ENCODE measurements at regions not wholly inside any gene's neighbourhood (a gene's known extent, or its start where the extent isn't known, plus 50 kb on each side); places are given as distances from the start of the nearest gene placed in this dataset.

DNA sequence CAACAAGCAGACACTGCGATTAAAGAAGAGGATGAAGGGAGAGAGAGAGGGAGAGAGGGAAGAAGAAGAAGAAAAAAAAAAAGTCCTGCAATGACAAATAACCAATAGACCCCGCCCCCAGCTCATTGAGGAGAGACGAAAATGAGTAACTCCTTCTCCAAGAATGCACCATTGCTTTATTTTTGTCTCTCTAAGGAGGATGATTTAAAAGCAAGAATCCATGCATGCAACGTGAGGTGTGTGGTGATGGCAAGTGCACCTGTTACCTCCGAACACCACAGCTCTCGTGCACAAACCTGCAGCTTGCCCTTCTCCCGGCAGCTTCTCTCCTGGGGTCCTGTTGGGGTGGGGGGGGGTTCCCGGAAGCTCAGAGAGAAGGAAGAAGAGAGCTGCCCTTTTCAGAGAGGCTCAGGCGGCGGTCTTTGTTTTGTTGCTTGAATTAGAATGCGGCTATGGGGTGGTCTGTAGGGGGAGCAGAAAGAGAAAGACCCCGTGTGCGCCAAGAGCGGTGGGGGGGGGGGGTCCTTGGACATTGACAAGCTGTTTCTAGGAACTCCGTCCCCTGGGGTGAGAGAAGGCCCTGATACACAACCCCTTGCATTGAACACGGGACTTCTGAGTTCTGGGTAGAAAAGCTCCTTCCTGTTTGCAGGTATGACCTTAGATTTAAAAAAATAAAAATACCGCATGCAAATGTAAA lies 100.7 kb downstream of the CRLF2 start:
- BruUV-seq (replicated peaks): no TSS peak
- Mint-ChIP-seq H3K27ac (ENCODE audit: low read depth, unreplicated experiment) (no peak overlapping the region), H3K4me3 (ENCODE audit: unreplicated experiment) (no peak overlapping the region), H3K9me3 (ENCODE audit: unreplicated experiment) (peaks cover 24% of the 10 kb centered on the region), H3K27me3 (ENCODE audit: insufficient read depth, unreplicated experiment) (no peaks in the 10 kb centered on the region), H3K36me3 (ENCODE audit: insufficient read depth, unreplicated experiment) (peaks cover 4% of the 10 kb centered on the region), H3K4me1 (ENCODE audit: insufficient read depth, unreplicated experiment) (no peaks in the 10 kb centered on the region)
- POLR2A ChIA-PET: no interaction called here
- intact Hi-C loops (cut with micrococcal nuclease): no loop called here
- CTCF ChIA-PET: no interaction called here
- no peak for TF ChIP-seq CTCF (IDR thresholded peaks at IDR 0.05; ENCODE audit: unreplicated experiment)
- no peak for DNase-seq (ENCODE audit: unreplicated experiment)

DNA sequence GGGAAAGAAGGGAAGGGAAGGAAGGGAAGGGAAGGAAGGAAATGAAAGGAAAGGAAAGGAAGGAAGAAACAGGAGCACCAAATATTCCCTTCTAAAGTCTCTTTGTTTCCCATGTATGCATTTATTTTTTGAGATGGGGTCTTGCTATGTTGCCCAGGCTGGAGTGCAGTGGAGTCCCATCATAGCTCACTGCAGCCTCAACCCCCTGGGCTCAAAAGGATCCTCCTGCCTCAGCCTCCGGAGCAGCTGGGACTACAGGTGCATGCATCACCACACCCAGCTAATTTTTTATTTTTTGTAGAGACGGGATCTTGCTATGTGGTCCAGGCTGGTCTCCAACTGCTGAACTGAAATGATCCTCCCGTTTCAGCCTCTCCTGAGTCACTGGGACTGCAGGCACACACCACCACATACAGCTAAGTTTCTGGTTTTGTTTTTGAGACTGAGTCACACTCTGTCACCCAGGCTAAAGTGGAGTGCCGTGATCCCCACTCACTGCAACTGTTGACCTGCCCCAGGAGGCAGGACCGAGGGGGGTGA lies 102.8 kb downstream of the CRLF2 start:
- no peak for TF ChIP-seq CTCF (IDR thresholded peaks at IDR 0.05; ENCODE audit: unreplicated experiment)
- ChIA-PET POLR2A (no interaction called here), CTCF (no interaction called here)
- H3K27ac Mint-ChIP-seq (ENCODE audit: low read depth, unreplicated experiment): no peak overlapping the region
- no peak for DNase-seq (ENCODE audit: unreplicated experiment)
- BruUV-seq (replicated peaks): no TSS peak
- no peak overlapping the region for H3K4me3 Mint-ChIP-seq (ENCODE audit: unreplicated experiment)
- H3K9me3 Mint-ChIP-seq (ENCODE audit: unreplicated experiment): peaks cover 29% of the 10 kb centered on the region
- intact Hi-C loops (cut with micrococcal nuclease): no loop called here
- H3K36me3 Mint-ChIP-seq (ENCODE audit: insufficient read depth, unreplicated experiment): peaks cover 4% of the 10 kb centered on the region
- no peaks in the 10 kb centered on the region for H3K4me1 Mint-ChIP-seq (ENCODE audit: insufficient read depth, unreplicated experiment)
- no peaks in the 10 kb centered on the region for H3K27me3 Mint-ChIP-seq (ENCODE audit: insufficient read depth, unreplicated experiment)

DNA sequence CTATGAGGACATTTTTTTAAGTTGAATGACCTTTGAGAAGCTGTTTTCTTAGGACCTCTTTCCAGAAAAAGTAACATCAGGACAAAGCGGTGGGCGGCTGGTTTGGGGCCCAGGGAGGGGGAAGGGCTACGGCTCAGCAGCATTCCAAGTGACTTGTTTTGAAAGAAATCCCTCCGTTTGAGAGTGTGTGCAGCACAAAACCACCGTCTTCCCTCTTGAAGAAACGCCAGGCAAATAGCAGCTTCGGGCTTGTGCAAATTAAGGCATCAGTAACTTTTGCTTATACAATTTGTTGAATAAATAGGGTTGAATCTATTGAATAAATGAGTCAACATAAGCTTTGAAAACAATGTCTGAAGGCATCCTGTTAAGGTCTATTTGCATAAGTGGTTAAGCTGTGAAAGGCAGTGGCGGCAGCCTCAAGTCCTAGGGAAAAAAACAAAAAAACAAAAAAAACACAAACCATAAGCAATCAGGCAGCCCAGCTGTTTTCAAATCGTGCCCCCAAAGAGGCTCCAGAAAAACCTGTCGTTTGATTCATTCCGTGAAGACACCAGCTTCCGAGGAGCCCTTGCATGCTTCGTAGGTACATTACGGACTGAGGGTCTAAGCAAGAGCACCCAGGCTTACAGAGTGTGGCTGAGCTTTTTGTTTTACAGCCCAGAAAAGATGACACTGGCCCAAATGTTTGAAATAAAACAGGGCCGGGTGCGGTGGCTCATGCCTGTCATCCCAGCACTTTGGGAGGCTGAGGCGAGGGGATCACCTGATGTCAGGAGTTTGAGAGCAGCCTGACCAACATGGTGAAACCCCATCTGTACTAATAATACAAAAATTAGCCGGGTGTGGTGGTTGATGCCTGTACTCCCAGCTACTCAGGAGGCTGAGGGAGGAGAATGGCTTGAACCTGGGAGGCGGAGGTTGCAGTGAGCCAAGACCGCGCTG lies 103.7 kb downstream of the CRLF2 start:
- ChIA-PET POLR2A (no interaction called here), CTCF (no interaction called here)
- H3K36me3 Mint-ChIP-seq (ENCODE audit: insufficient read depth, unreplicated experiment): peaks cover 4% of the 10 kb centered on the region
- intact Hi-C loops (cut with micrococcal nuclease): no loop called here
- H3K4me1 Mint-ChIP-seq (ENCODE audit: insufficient read depth, unreplicated experiment): no peaks in the 10 kb centered on the region
- H3K27me3 Mint-ChIP-seq (ENCODE audit: insufficient read depth, unreplicated experiment): no peaks in the 10 kb centered on the region
- no peak overlapping the region for H3K4me3 Mint-ChIP-seq (ENCODE audit: unreplicated experiment)
- H3K9me3 Mint-ChIP-seq (ENCODE audit: unreplicated experiment): peaks cover 29% of the 10 kb centered on the region
- no peak for DNase-seq (ENCODE audit: unreplicated experiment)
- no peak overlapping the region for H3K27ac Mint-ChIP-seq (ENCODE audit: low read depth, unreplicated experiment)
- BruUV-seq (replicated peaks): no TSS peak
- no peak for TF ChIP-seq CTCF (IDR thresholded peaks at IDR 0.05; ENCODE audit: unreplicated experiment)

GRCh38 chrX:1106478-1107210 lies 105.8 kb downstream of the CRLF2 start:
- no peaks in the 10 kb centered on the region for H3K27me3 Mint-ChIP-seq (ENCODE audit: insufficient read depth, unreplicated experiment)
- intact Hi-C loops (cut with micrococcal nuclease): no loop called here
- ChIA-PET CTCF (no interaction called here), POLR2A (no interaction called here)
- H3K4me1 Mint-ChIP-seq (ENCODE audit: insufficient read depth, unreplicated experiment): no peaks in the 10 kb centered on the region
- H3K4me3 Mint-ChIP-seq (ENCODE audit: unreplicated experiment): no peak overlapping the region
- BruUV-seq (replicated peaks): no TSS peak
- peaks cover 29% of the 10 kb centered on the region for H3K9me3 Mint-ChIP-seq (ENCODE audit: unreplicated experiment)
- H3K27ac Mint-ChIP-seq (ENCODE audit: low read depth, unreplicated experiment): no peak overlapping the region
- no peak for TF ChIP-seq CTCF (IDR thresholded peaks at IDR 0.05; ENCODE audit: unreplicated experiment)
- no peaks in the 10 kb centered on the region for H3K36me3 Mint-ChIP-seq (ENCODE audit: insufficient read depth, unreplicated experiment)
- DNase-seq (ENCODE audit: unreplicated experiment): no peak
